Stimulated activated CD8-positive, alpha-beta memory T cell treated with anti-CD3 and anti-CD28 coated beads, Interleukin-12 subunit alpha, Interleukin-12 subunit beta, amount 100 ng/mL, for 4 hours (primary cell): ENCODE measurements at regions not wholly inside any gene's neighbourhood (a gene's known extent, or its start where the extent isn't known, plus 50 kb on each side); places are given as distances from the start of the nearest gene placed in this dataset.
"Not testable (repeated sequence)": the region's sequence is repeated elsewhere in the genome, so short reads cannot be mapped to it uniquely, and the experiment has no call there.

Experiments
- DNase-seq: peaks from one replicate; pipeline ENCODE4 v3.0.0-alpha.2; 2020; ENCODE audit warnings: low read depth

GRCh38 chr1:195745189-195746010 is 862.8 kb downstream of the KCNT2 start:
- DNase-seq = no peak

- DNase-seq = no peak
Observed at GRCh38 chr1:195744256-195744655, 864.0 kb downstream of the KCNT2 start.

- DNase-seq = no peak
Observed at GRCh38 chr1:195740862-195741261, 867.4 kb downstream of the KCNT2 start.

- no peak for DNase-seq
Observed at GRCh38 chr1:195738966-195739650, 869.1 kb downstream of the KCNT2 start.

GRCh38 chr1:195735140-195735539 is 873.1 kb downstream of the KCNT2 start:
- DNase-seq = no peak

GRCh38 chr1:195733826-195734225 is 874.4 kb downstream of the KCNT2 start:
- DNase-seq = no peak

- DNase-seq = no peak
Observed at GRCh38 chr1:195733408-195733807, 874.8 kb downstream of the KCNT2 start.

- DNase-seq = no peak
Observed at GRCh38 chr1:195731385-195731784, 876.9 kb downstream of the KCNT2 start.

GRCh38 chr1:195723796-195724194 is 884.4 kb downstream of the KCNT2 start:
- no peak for DNase-seq

GRCh38 chr1:195722852-195723795 is 885.1 kb downstream of the KCNT2 start:
- not testable (repeated sequence) for DNase-seq

- DNase-seq = not testable (repeated sequence)
Observed at GRCh38 chr1:195722146-195722545, 886.1 kb downstream of the KCNT2 start.

- DNase-seq = no peak
Observed at GRCh38 chr1:195721210-195721971, 886.8 kb downstream of the KCNT2 start.

- no peak for DNase-seq
Observed at GRCh38 chr1:195717651-195718050, 890.6 kb downstream of the KCNT2 start.

- no peak for DNase-seq
Observed at GRCh38 chr1:195715652-195716051, 892.6 kb downstream of the KCNT2 start.

GRCh38 chr1:195714248-195714647 is 894.0 kb downstream of the KCNT2 start:
- DNase-seq = no peak

- DNase-seq = no peak
Observed at GRCh38 chr1:195709821-195710220, 898.4 kb downstream of the KCNT2 start.

- no peak for DNase-seq
Observed at GRCh38 chr1:195704028-195704427, 904.2 kb downstream of the KCNT2 start.

- no peak for DNase-seq
Observed at GRCh38 chr1:195701149-195701548, 907.1 kb downstream of the KCNT2 start.

GRCh38 chr1:195697130-195697529 is 911.1 kb downstream of the KCNT2 start:
- no peak for DNase-seq

GRCh38 chr1:195686764-195687163 is 921.5 kb downstream of the KCNT2 start:
- DNase-seq = no peak

GRCh38 chr1:195664628-195665027 is 943.6 kb downstream of the KCNT2 start:
- DNase-seq = no peak
